Stimulated activated CD8-positive, alpha-beta memory T cell treated with anti-CD3 and anti-CD28 coated beads, Interleukin-7, amount 100 ng/mL, for 4 hours (primary cell): ENCODE measurements at regions not wholly inside any gene's neighbourhood (a gene's known extent, or its start where the extent isn't known, plus 50 kb on each side); places are given as distances from the start of the nearest gene placed in this dataset.
"Not testable (repeated sequence)": the region's sequence is repeated elsewhere in the genome, so short reads cannot be mapped to it uniquely, and the experiment has no call there.

Experiments
- DNase-seq, 2 donors: peaks; one replicate each; pipeline ENCODE4 v3.0.0-alpha.2; 2020; ENCODE audit warnings: low read depth in 2 of 2

GRCh38 chr11:15653191-15653710, 538.5 kb downstream of the INSC start:
- no peak for DNase-seq

GRCh38 chr11:15654451-15654850, 539.7 kb downstream of the INSC start:
- DNase-seq, result no peak

DNA sequence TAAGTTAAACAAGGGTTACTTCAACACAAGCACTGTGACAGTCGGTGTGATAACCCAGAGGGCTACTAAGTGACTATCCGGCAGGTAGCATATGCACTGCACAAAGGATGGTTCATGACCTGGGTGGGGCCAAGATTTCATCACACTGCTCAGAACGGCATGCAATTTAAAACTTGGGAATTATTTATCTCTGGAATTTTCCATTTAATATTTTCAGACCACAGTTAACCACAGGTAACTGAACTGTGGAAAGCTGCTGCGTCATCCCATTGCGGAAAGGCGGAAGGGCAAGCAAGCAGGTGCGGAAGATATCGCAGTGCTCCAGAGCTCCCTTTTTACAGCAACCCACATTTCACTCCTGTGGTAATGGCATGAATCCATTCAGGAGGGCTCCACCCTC, 540.8 kb downstream of the INSC start:
- DNase-seq, result no peak

- no peak for DNase-seq
Measured at GRCh38 chr11:15657264-15657663, 542.5 kb downstream of the INSC start.

- no peak for DNase-seq
Measured at GRCh38 chr11:15660496-15660895, 545.8 kb downstream of the INSC start.

DNA sequence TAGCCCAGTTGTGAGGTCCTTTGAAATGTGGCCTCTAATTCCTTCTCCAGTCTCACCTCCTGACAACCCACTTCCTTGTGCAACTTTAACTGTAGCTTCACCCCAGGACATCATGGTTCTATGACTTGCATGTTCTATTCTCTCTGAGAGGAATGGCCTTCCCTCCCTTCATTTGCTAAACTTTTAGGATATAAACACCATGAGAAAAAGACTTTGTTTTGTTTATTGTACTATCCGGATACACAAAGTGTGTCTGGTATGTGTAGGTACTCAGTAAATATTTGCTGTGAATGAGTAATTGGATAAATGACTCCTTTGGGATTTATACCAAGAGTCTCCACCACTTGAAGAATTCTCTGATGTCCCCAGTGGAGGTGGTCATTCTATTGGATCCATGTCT, 547.6 kb downstream of the INSC start:
- DNase-seq, result no peak

GRCh38 chr11:15663777-15664218, 549.1 kb downstream of the INSC start:
- DNase-seq, result no peak

DNA sequence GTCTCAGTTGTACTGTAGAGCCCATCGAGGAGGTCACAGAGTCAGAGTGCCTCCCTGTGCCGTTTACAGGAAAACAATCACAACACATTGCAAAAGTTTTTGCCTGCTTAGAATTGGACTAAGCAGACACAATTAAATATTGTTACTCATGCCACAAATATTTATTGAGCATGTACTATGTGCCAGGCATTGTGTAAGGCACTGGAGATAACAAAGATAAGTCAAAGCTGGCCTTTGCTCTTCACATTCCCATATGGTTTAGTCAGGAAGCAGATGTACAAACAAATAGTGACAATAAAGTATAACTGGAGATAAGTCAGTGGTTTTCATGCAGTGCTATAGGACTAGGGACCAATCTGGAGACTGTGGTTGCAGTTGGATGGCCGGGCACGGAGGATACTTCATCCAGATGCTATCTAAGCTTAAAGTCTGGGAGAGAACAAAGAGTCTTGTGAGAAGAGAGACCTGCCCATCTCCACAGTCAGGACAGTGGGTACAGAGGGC, 550.7 kb downstream of the INSC start:
- no peak for DNase-seq

GRCh38 chr11:15667127-15667725, 552.5 kb downstream of the INSC start:
- no peak for DNase-seq

- DNase-seq, result no peak
Measured at GRCh38 chr11:15668718-15669117, 554.0 kb downstream of the INSC start.

DNA sequence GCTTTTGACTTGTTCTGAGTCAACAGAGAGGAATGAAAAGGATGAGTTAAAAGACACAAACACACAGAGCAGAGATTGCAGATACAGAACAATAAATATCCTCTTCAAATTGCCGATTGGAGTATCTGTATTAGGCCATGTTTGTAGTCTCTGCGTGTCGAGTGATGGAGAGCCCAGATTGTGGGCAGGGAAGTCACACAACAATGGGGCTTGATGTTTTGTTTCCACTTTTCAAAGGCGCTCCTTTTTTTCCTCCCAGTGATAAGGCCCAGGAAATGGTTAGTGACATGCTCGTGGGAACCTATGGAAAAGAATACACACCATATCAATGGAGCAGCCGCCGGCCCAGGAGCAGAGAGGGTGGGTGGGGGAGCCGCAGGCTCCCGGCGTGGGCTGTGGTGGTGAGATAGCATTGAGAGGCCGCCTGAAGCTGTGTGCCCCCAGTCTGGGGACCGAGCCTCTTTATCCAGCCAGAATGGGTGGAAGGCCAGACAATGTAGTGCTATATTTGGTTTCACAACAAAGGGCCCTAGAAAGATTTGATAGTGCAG, 555.9 kb downstream of the INSC start:
- no peak for DNase-seq

DNA sequence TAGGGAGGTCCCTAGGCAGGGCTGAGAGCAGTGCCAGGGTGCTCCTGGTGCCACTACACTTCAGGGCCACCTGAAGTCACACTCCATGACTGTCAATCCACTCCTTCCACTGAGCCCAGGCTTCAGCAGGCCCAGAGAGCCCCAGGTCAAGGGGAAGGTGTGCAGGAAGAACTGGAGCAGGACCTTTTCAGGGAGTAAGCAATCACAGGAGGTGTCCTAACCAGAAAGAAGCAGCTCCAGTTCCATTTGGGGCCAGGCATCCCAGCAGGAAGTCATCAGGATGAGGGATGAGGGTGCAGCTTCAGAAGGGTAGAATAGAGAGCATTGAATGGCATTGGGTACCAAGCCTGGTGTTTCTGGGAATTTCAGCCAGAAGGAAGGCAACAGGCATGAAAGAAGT, 556.5 kb downstream of the INSC start:
- no peak for DNase-seq

DNA sequence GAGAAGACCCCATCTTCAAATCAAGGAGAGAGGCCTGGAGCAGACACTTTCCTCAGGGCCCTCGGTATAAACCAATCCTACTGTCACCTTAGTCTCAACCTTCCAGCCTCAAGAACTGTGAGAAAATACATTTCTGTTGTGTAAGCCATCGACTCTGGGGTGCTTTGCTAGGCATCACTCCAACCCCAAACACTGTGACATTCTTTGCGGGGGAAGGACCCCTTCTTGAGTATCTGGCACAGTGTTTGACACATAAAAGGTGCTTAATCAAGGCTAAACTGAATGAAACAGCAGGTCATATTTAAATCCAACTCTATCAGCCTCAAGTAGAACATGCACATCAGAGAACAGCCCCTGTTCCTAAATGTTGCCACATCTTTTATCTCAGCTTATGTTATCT, 558.1 kb downstream of the INSC start:
- DNase-seq, result no peak

DNA sequence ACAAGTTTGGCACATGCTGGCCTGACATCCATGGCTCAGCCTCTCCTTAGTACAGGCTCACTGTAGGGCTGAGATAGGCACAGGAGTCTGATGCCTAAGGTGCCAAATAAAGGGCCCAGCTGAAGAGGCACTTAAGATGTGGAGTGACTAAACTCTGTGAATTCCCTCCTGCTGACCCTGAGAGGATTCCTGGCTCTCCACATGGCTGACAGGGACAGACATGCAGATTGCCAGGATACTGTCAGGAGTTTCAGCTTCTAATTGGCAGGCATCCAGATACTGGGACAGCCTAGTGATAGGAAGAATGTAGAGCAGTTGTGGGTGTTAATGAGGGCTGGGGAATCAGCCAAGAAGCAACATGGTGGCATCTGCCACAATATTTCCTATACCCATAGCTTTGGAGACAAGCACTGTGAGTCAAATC, 558.7 kb downstream of the INSC start:
- no peak for DNase-seq

- no peak for DNase-seq
Measured at GRCh38 chr11:15674756-15675155, 560.0 kb downstream of the INSC start.

DNA sequence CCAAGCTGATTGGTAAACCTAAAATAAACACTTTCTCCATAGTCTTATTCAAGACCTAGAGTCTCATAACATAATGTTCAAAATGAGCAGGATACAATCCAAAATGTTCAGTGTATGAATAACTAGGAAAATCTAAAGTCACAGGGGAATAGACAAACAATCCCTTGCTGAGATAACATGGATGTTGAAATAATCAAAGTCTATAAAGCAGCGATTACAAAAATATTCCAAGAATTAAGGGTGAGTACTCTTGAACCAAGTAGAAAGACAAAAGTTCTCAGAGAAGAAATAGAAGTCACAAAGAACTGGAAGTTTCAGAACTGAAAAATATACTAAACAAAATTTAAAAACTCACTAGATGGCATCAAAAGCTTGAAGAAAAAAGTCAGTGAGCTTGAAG, 561.0 kb downstream of the INSC start:
- no peak for DNase-seq

DNA sequence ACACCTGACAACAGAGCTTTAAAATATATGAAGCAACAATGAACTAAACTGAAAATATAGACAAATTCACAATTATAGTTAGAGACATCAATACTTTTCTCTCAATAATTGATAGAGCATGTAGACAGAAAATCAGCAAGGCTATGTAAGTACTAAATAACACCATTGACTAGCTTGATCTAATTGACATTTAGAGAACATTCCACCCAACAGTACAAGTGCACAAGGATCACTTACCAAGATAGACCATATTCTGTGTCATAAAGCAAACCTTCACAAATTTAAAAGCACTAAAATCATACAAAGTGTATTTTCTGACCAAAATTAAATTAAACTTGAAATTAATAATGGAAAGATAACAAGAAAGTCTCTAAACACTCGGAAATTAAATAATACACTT, 562.5 kb downstream of the INSC start:
- DNase-seq, result no peak

GRCh38 chr11:15683528-15683927, 568.8 kb downstream of the INSC start:
- DNase-seq, result no peak

DNA sequence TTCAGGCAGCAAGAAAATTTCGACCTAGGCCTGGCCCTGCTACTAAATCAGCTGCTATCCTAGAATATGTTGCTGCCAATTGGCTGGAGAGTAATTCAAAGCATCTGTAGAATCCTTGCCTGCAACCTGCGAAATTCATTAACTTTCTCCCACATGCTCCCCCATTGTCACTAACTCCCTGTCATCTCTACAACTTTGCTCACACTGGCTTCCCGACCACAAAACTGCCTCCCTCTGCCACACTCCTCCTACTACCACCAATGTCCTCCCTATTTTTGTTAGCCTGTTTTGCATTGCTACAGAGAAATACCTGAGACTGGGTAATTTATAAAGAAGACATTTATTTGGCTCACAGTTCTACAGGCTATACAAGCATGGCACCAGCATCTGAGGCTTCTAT, 570.6 kb downstream of the INSC start:
- DNase-seq, result no peak

DNA sequence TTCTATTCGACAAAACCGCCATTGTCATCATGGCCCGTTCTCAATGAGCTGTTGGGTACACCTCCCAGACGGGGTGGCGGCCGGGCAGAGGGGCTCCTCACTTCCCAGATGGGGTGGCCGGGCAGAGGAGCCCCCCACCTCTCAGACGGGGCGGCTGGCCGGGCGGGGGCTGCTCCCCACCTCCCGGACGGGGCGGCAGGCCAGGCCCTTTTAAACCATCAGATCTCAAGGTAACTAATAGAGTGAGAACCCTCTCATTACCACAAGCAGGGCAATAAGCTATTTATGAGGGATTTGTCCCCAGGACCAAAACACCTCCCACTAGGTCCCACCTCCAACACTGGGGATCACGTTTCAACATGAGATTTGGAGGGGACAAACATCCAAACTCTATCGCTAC, 571.5 kb downstream of the INSC start:
- DNase-seq, result not testable (repeated sequence)

DNA sequence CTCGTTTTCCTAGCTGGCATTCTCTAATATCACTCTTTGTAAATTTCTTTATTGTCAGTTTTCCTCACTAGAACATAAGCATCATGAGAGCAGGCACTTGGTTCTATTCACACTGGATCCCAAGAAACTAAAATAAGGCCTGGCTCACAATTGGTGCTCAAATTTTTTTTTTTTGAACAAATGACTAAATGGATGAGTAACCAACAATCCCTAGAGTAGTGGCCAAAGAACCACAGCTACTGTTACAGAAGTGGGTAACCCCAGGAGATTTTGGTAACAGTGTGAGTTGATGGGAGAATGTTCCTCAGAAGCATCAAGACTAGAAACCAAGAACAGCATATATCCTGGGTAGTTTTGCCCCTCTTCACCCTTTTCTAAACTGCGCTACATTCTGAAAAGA, 572.6 kb downstream of the INSC start:
- DNase-seq, result no peak

DNA sequence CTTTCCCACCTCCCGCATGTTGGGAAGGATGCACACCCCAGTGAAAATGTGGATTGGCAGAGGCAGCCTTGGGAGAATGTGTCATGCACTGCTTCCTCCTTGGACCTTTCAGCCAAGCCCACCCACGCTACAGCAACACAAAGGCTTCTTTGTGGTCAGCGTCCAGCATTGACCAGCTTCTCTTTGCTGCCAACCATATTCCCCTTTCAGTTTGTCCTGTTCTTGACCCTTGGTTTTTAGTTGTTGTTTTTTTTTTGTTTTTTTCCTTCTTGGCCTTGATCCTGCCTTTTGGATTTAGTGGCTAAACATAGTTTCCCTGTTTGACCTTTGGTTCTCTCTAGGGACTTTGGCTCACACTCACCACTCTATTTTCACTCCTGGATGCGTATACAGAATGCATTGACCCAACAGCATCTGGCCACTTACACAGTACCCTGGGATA, 573.6 kb downstream of the INSC start:
- DNase-seq, result no peak

DNA sequence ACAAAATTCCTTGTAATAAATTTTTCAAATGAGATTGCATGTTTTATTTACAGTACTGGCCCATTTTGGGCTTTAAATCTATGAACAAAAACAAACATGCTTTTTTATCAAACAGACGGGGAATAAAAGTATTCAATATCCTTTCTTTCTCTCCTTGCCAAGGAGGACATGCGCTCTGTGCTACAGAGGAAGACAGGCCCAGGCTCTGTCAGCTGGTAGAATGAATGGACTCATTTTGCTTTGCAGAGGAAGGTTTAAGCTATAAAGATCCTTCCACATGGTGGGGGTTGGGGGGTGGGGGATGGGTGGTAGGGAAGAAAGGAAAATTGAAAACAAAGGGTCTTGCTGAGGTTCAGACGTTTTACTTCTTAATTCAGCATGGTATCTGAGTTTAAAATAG, 575.6 kb downstream of the INSC start:
- DNase-seq, result no peak

DNA sequence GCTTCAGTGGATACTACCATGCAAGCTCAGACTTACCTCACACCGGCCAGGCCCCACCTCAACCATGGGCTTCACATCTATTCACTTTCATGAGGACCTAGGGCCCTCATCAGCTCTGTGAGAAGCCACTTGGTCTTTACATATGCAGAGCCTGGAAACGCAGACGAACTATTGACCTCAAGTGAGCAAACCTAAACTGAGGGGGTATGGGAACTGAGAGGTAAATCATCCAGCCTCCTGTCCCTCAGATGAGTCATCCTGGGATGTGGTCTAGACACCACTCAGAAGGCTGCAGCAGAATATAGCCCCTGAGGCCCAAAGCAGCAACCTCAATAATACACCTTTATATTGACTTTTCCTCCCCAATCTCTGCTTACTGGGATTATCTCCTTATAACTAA, 578.0 kb downstream of the INSC start:
- no peak for DNase-seq
